Limb (tissue), 2 donors: ENCODE measurements at regions not wholly inside any gene's neighbourhood (a gene's known extent, or its start where the extent isn't known, plus 50 kb on each side); places are given as distances from the start of the nearest gene placed in this dataset.
A peak's percentile ranks its signal among the peaks of the same experiment; 100 is the strongest.
"Not testable (repeated sequence)": the region's sequence is repeated elsewhere in the genome, so short reads cannot be mapped to it uniquely, and the experiment has no call there.

ENCODE experiments used
- DNase-seq, 2 donors: peaks; one replicate each; pipeline ENCODE4 v3.0.0-alpha.2; 2016; ENCODE audit errors: extremely low spot score in 2 of 2

DNA sequence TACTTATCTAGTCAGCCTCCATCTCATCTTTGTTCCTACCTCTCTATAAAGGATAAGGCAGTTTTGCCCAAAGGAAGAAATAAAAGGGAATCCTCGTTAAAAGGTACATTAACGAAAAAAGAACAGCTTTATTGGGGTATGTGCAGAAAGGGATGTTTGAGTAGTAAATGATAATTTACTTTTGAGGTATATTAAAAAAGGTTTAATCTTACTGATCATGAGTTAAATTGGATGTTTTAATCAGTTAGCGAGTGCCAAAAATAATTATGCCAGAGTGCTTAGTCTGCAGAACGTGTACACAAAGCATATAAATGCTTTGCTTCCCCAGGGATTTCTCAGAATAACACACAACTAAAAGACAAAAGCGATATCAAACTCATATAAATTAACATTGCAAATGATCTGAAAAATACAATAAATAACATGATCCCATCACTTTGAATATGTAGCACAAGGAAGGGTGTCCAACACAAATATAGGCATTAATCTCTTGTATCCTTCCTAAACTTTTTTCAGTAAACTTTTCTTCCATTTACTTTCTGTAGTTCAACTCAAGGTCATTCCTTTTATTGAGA, 865.0 kb downstream of the NR2F1-AS1 start:
- no peak for DNase-seq

DNA sequence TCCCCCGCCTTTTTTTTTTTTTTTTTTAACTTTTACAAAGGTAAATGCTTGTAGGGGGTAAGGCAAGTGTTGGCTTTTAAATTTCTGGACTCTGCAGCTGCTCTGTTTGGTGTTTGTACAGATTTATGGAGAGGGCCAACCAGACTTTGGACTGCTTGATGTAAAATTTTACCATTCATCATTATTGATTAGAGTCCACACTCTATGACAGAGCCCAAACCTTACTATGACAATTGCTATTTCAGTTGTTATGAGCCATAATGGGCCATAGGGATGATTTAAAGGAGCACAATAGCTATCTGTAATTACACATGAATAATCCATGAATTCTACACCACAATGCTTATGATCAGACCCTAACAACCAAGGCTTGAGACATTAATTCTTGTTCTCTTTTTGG, 867.2 kb downstream of the NR2F1-AS1 start:
- no peak for DNase-seq

DNA sequence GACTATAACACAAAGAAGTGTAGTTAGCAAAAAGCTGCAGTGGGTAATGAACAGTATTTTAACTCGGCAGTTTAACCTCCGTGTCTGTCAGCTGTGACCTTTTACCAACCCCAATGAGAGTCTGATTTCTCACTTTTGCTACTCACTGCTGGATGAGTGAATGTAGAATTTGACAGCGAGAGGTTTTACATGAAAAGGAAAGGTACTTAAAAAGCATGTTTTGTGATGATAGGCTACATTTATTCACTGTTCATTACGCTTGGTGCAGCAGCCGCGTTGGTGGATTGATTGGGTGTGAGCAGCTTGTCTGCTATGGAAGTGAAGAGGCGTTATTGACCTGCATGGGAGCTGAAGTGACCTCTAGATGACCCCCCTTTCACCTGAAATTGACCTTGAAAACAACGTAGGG, 867.7 kb downstream of the NR2F1-AS1 start:
- DNase-seq: no peak

- DNase-seq: no peak
Measured at GRCh38 chr5:92711956-92712355, 869.1 kb downstream of the NR2F1-AS1 start.

DNA sequence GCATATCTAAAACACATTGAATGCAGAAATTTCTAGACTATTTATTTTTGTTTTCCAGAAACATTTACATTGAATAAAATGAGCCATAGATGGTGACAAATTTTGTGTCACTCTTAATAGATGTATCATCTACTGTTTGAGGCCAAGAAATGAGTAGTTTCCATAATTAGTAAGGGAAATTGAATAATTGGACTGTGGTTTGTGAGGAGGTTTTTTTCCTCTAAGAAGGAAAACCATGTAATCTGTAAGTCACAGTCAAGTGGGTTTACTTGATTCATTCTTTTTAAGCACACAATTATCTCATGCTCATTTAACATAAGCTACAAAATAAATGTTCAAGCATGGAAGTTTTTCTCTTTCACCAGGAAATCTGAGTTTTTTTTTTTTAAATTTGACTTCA, 876.4 kb downstream of the NR2F1-AS1 start:
- no peak for DNase-seq

- DNase-seq: no peak
Measured at GRCh38 chr5:92703976-92704375, 877.0 kb downstream of the NR2F1-AS1 start.

DNA sequence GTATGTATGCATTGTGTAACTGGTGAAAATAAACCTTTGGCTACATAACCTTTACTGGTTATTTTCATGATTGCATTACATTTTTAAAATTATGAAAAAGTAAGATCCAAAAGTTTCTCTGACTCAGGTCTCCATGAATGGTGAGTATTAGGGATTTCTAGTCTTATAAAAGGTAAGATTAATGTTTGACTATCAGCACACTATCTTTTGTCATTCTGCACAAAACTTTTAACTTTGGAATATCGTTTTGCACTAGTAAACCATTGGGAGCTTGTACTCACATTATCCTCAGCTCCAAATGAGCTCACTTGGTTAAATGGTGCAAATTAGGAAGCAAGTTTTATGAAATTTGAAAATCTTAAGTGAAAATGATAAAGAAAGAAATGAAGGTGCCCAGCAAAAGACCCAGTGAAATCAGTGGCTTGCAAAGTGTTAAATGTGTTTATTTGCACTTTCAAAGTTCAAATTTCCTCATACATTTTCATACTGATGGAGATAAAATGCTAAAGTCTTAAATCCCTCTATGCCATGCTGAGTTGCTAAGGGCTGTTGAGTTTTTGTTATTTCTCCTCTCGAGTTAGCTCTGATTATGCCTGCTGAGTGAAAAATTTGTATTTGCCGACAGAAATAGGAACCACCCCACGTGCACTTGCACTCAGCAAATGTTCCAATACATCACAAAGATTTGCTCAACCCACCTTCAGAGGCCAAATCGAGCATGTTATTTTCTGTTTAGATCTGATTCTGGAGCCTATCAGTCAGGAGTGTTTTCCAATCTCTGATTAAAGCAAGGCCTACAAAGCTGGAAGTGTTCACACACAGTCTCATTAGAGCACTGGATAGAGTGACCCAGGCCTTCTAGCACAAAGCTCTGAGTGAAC, 885.7 kb downstream of the NR2F1-AS1 start:
- no peak for DNase-seq

- DNase-seq: no peak
Measured at GRCh38 chr5:92694067-92694466, 887.0 kb downstream of the NR2F1-AS1 start.

DNA sequence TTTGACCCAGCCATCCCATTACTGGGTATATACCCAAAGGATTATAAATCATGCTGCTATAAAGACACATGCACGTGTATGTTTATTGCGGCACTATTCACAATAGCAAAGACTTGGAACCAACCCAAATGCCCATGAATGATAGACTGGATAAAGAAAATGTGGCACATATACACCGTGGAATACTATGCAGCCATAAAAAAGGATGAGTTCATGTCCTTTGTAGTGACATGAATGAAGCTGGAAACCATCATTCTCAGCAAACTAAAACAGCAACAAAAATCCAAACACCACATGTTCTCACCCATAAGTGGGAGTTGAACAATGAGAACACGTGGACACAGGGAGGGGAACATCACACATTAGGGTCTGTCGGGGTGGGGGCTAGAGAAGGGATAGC, 889.1 kb downstream of the NR2F1-AS1 start:
- DNase-seq: not testable (repeated sequence)

DNA sequence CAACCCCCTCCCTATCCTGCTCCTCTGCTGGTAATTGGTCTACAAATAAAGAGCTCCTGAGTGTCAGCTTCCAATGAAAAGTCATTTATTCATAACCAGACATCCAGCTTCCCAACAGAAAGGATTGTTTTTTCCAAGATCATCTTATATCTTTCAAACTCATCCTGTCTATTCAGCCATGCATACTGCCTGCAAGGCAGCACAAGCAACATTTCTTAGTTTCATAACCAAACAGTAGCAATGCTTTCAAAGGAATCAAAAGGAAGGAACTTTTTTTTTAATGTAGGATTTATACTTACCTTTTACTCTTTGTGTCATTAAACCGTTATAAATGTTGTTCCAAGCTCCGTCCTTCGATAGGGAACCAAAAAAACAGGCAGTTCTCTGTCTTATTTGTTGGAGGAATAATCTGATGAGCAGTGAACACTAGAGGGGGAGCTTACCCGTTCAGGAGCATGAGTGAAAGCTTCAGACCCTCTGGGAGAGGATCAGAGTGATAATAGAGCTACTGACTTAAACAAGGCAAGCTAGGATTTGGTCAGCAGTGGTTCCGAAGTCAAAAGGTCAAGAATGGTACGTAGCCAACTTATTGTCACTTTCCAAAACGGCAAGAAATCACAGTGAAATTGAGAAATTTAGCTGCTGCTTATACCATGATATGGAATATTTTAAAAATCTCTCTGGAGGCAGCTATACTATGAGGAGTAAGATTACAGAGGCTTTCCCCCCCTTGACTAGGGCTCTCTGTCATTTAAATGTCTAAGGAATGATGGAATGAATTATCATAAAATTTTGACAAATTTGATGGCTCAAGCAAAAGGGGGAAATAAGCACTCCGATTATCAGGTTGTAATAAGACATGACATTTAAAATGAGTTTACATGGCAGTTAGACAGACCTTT, 892.9 kb downstream of the NR2F1-AS1 start:
- DNase-seq: peak; percentile 31 to 34

- no peak for DNase-seq
Measured at GRCh38 chr5:92678640-92679039, 902.4 kb downstream of the NR2F1-AS1 start.

DNA sequence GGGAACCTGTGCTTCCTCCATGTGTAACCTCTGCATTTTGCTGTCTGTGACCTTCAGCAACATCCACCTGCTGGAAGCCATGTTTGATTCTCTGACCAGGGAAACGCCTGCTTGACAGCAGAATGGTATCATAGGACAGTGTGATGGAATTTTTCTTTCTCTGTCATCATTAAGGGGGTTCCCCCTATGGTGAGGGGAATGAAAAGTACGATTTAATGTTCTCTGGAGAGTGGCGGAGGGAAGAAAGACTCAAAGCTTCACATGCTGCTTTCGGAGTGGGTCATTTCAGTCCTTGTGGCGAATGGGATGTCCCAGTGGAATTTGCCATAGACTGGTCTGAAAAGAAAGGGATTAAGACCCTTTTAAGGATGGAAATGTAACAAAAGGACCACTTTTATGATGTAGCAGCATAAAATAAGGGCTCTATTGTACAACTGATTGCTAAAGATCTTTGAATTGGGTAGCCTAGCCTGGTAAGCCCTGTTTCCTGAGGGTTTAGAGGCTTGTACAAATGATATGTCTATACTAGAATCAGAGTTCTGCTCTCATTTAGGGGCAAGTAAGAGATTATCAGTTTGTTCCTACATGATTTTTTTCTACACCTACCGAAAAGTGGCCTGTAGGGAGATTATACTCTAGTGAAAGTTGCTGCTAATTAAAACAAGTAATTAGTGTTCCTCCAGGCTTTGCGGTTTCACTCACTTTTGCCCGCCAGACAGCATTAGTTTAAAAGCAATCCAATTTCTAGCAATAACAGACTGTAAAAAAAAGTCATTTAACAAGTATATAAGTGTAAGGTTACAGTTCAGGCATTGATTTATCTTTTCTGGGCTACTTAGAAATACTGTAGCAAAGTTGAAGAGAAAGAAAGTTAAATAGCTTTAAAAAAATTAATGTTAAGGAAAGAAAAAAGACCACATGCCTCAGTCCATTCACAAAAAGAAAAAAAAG, 904.5 kb downstream of the NR2F1-AS1 start:
- DNase-seq: no peak

DNA sequence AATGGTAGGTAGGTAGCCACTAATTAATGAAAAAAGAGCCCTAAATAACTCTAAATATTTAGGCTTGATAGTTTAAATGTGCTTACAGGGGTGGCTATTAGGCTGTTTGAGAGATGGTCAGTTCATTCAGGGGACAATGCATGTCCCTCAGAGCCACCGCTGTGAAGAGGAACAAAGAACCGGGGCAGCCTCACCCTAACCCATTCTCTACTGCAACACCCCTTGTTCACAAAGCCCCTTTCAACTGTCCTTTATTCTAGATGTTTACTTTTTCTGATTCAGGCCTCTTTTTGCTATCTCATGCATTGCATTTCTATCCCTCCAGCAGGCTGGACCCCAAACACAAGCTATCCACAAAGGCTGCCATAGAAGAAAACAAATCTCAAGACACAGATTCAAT, 906.7 kb downstream of the NR2F1-AS1 start:
- DNase-seq: no peak

DNA sequence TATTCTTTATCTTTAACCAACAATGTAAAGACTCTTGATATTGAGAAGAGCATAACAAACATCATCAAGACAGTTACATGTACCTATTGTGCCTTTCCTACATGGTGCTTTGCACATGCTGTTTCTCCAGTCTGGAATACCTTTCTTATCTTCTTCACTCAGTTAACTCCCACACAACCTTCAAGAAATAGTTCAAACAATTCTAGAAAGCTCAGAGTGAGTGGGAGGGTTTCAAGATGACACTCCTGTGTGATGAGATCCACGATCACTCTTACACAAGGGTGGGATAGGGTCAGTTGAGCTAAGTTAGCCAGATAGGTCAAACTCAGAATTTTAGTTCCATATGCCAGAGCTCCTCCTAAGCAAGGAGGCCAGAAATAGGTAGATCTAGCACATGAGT, 915.5 kb downstream of the NR2F1-AS1 start:
- DNase-seq: no peak

DNA sequence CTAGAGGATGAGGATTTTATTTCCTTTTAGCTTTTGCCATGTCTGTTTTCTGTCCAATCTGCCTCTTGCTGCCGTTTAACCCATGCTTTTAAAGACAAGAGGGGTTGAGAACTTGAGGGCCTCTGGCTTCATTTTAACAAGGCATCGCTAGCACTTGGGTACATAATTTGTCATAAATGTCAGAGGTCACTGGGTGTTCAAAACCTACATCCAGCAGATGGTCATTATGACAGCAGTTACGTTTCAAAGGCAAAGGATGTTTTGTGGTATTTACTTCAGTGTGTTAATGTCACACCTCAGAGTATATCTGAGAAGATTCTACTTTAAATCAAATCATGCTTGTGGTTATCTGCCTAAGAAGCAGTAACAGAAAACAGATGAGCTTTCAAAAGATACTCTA, 918.3 kb downstream of the NR2F1-AS1 start:
- DNase-seq: no peak

- no peak for DNase-seq
Measured at GRCh38 chr5:92659246-92659645, 921.8 kb downstream of the NR2F1-AS1 start.

DNA sequence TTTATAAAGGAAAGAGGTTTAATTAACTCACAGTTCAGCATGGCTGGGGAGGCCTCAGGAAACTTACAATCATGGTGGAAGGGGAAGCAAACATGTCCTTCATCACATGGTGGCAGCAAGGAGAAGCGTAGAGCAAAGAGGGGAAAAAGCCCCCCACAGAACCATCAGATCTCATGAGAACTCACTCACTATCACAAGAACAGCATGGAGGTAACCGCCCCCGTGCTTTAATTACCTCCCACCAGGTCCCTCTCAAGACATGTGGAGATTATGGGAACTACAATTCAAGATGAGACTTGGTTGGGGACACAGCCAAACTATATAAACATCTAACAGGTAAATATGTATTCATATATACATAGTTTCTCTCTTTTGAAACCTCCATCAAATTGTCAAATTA, 926.4 kb downstream of the NR2F1-AS1 start:
- not testable (repeated sequence) for DNase-seq

DNA sequence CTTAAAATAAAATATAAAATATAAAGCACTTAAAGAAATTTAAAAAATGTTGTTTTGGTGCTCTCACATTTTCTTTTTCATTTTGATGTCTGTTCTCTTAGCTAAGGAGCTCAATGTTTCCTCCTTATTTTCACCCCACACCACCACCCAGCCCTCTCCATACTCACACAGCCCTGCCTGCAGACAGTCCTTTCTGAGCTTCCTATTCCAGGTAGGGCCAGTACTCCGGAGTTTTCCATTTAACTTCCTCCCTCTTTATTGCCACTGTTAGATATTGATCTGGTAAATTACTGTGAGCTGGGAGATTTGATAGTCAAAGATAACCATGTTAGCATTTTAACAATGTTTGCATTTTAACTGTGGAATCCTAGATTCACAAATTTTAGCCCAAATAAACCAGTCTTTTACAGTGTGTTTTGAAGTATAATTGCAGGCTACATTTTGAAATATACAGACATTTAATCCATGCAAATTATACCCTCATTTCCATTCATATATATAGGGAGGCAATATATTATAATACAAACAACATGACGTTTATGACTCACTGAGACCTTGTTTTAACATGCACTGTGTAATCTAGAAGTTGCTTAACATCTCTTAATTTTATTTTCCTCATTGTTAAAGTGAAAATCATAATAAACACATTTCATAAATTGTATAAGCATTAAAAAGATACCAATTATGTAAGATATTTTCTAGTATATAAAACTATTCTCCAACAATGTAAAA, 927.1 kb downstream of the NR2F1-AS1 start:
- DNase-seq: no peak

- peak in 1 of 2 donors; percentile 34 for DNase-seq
Measured at GRCh38 chr5:92652756-92653155, 928.3 kb downstream of the NR2F1-AS1 start.

DNA sequence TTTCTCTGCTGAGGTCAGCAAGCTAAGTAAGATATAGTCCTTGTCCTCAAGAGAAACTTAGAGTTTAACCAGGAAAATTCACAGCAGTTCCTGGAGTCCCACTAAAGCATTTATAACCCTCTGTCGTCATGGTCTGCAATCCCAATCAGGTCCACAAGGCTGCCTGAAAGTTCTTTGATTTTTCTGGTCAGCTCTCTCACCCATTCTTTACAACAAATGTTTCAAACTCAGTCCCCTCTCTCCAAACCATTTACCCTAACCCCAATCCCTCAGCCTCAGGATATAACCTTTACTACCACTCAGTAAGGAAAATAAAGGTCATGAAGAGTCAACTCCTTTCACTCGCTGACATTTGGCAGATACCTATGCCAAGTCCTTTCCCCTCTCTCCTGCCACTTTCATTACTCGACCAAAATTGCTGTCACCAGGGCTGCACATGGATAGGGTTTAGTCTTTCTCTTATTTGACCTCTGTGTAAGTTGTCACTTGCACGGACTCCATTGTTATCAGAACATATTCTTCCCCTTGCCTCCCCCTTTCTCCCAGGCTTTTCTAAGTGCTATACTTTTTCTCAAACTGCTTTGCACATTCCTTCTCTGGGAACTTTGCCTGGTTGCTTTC, 936.6 kb downstream of the NR2F1-AS1 start:
- DNase-seq: no peak
